ENCODE measurements at regions not wholly inside any gene's neighbourhood (a gene's known extent, or its start where the extent isn't known, plus 50 kb on each side); places are given as distances from the start of the nearest gene placed in this dataset.

DNA sequence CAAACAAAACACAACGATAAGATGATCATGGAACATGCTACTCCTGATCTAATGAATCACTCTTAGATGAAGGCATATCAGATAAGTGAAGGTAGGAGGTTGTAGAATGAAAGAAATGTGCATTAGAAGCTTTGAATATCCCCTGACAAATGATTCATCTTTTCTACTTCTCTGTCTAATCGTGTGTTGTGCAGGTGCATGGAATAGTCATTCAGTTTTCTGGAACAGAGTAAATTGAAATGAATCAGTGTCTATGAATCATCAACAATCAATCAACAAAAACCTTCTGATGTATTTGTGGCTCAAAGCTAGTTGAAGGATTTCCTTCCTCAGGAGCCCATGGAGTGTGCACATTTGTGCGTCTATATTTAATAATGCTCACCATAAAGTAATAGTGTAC, 1290.4 kb upstream of the PCDH20 start:
- Histone ChIP-seq H3K4me3 (no peak overlapping the region), H3K36me3 (ENCODE audit: insufficient read depth) (no peaks in the 10 kb centered on the region), H3K4me1 (ENCODE audit: insufficient read depth) (no peaks in the 10 kb centered on the region), H2AFZ (no peak overlapping the region), H3K79me2 (replicated peaks; ENCODE audit: insufficient read depth) (no peaks in the 10 kb centered on the region), H4K20me1 (replicated peaks; ENCODE audit: insufficient read depth) (no peaks in the 10 kb centered on the region), H3K4me2 (no peak overlapping the region), H3K9me2 (ENCODE audit: insufficient read depth) (no peaks in the 10 kb centered on the region), H3K27ac (ENCODE audit: low read depth) (no peak overlapping the region), H3F3A (replicated peaks; ENCODE audit: low read depth) (no peaks in the 10 kb centered on the region), H3K27me3 (ENCODE audit: insufficient read depth) (no peaks in the 10 kb centered on the region)
- H3K4me3 Mint-ChIP-seq: no peak overlapping the region
- H3K9me3 Mint-ChIP-seq: no peaks in the 10 kb centered on the region
- no peaks in the 10 kb centered on the region for H3K27me3 Mint-ChIP-seq (ENCODE audit: insufficient read depth, low read depth, poor library complexity)
- no peaks in the 10 kb centered on the region for H3K4me1 Mint-ChIP-seq
- H3K27ac Mint-ChIP-seq: no peak overlapping the region
- TF ChIP-seq, protein P1, sequence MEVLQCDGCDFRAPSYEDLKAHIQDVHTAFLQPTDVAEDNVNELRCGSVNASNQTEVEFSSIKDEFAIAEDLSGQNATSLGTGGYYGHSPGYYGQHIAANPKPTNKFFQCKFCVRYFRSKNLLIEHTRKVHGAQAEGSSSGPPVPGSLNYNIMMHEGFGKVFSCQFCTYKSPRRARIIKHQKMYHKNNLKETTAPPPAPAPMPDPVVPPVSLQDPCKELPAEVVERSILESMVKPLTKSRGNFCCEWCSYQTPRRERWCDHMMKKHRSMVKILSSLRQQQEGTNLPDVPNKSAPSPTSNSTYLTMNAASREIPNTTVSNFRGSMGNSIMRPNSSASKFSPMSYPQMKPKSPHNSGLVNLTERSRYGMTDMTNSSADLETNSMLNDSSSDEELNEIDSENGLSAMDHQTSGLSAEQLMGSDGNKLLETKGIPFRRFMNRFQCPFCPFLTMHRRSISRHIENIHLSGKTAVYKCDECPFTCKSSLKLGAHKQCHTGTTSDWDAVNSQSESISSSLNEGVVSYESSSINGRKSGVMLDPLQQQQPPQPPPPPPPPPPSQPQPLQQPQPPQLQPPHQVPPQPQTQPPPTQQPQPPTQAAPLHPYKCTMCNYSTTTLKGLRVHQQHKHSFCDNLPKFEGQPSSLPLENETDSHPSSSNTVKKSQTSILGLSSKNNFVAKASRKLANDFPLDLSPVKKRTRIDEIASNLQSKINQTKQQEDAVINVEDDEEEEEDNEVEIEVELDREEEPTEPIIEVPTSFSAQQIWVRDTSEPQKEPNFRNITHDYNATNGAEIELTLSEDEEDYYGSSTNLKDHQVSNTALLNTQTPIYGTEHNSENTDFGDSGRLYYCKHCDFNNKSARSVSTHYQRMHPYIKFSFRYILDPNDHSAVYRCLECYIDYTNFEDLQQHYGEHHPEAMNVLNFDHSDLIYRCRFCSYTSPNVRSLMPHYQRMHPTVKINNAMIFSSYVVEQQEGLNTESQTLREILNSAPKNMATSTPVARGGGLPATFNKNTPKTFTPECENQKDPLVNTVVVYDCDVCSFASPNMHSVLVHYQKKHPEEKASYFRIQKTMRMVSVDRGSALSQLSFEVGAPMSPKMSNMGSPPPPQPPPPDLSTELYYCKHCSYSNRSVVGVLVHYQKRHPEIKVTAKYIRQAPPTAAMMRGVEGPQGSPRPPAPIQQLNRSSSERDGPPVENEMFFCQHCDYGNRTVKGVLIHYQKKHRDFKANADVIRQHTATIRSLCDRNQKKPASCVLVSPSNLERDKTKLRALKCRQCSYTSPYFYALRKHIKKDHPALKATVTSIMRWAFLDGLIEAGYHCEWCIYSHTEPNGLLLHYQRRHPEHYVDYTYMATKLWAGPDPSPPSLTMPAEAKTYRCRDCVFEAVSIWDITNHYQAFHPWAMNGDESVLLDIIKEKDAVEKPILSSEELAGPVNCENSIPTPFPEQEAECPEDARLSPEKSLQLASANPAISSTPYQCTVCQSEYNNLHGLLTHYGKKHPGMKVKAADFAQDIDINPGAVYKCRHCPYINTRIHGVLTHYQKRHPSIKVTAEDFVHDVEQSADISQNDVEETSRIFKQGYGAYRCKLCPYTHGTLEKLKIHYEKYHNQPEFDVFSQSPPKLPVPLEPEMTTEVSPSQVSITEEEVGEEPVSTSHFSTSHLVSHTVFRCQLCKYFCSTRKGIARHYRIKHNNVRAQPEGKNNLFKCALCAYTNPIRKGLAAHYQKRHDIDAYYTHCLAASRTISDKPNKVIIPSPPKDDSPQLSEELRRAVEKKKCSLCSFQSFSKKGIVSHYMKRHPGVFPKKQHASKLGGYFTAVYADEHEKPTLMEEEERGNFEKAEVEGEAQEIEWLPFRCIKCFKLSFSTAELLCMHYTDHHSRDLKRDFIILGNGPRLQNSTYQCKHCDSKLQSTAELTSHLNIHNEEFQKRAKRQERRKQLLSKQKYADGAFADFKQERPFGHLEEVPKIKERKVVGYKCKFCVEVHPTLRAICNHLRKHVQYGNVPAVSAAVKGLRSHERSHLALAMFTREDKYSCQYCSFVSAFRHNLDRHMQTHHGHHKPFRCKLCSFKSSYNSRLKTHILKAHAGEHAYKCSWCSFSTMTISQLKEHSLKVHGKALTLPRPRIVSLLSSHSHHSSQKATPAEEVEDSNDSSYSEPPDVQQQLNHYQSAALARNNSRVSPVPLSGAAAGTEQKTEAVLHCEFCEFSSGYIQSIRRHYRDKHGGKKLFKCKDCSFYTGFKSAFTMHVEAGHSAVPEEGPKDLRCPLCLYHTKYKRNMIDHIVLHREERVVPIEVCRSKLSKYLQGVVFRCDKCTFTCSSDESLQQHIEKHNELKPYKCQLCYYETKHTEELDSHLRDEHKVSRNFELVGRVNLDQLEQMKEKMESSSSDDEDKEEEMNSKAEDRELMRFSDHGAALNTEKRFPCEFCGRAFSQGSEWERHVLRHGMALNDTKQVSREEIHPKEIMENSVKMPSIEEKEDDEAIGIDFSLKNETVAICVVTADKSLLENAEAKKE (CRISPR knock-in tag; IDR thresholded peaks at IDR 0.05): no peak
- TF ChIP-seq POLR2AphosphoS5 (IDR thresholded peaks at IDR 0.05; ENCODE audit: low read depth): no peak
- TF ChIP-seq, protein P2, sequence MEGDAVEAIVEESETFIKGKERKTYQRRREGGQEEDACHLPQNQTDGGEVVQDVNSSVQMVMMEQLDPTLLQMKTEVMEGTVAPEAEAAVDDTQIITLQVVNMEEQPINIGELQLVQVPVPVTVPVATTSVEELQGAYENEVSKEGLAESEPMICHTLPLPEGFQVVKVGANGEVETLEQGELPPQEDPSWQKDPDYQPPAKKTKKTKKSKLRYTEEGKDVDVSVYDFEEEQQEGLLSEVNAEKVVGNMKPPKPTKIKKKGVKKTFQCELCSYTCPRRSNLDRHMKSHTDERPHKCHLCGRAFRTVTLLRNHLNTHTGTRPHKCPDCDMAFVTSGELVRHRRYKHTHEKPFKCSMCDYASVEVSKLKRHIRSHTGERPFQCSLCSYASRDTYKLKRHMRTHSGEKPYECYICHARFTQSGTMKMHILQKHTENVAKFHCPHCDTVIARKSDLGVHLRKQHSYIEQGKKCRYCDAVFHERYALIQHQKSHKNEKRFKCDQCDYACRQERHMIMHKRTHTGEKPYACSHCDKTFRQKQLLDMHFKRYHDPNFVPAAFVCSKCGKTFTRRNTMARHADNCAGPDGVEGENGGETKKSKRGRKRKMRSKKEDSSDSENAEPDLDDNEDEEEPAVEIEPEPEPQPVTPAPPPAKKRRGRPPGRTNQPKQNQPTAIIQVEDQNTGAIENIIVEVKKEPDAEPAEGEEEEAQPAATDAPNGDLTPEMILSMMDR (conservative IDR thresholded peaks at IDR 0.05; ENCODE audit: low read depth in 2 of 2): no peak
- no peak for TF ChIP-seq NANOG (IDR thresholded peaks at IDR 0.05; ENCODE audit: borderline replicate concordance)
- TF ChIP-seq ZNF331 (CRISPR knock-in tag; IDR thresholded peaks at IDR 0.05; ENCODE audit: low read depth): no peak
- TF ChIP-seq STAT1 (IDR thresholded peaks at IDR 0.05; ENCODE audit: unreplicated experiment): no peak
- TF ChIP-seq, protein P3, sequence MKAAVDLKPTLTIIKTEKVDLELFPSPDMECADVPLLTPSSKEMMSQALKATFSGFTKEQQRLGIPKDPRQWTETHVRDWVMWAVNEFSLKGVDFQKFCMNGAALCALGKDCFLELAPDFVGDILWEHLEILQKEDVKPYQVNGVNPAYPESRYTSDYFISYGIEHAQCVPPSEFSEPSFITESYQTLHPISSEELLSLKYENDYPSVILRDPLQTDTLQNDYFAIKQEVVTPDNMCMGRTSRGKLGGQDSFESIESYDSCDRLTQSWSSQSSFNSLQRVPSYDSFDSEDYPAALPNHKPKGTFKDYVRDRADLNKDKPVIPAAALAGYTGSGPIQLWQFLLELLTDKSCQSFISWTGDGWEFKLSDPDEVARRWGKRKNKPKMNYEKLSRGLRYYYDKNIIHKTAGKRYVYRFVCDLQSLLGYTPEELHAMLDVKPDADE (IDR thresholded peaks at IDR 0.05): no peak
- no peak for TF ChIP-seq EZH2phosphoT487 (IDR thresholded peaks at IDR 0.05; ENCODE audit: unreplicated experiment)
- no peak for TF ChIP-seq CREB1 (CRISPR knock-in tag; IDR thresholded peaks at IDR 0.05; ENCODE audit: low read depth)
- no peak for TF ChIP-seq JUNB (IDR thresholded peaks at IDR 0.05; ENCODE audit: unreplicated experiment)
- TF ChIP-seq ZNF114 (CRISPR knock-in tag; IDR thresholded peaks at IDR 0.05): no peak
- TF ChIP-seq, protein P4, sequence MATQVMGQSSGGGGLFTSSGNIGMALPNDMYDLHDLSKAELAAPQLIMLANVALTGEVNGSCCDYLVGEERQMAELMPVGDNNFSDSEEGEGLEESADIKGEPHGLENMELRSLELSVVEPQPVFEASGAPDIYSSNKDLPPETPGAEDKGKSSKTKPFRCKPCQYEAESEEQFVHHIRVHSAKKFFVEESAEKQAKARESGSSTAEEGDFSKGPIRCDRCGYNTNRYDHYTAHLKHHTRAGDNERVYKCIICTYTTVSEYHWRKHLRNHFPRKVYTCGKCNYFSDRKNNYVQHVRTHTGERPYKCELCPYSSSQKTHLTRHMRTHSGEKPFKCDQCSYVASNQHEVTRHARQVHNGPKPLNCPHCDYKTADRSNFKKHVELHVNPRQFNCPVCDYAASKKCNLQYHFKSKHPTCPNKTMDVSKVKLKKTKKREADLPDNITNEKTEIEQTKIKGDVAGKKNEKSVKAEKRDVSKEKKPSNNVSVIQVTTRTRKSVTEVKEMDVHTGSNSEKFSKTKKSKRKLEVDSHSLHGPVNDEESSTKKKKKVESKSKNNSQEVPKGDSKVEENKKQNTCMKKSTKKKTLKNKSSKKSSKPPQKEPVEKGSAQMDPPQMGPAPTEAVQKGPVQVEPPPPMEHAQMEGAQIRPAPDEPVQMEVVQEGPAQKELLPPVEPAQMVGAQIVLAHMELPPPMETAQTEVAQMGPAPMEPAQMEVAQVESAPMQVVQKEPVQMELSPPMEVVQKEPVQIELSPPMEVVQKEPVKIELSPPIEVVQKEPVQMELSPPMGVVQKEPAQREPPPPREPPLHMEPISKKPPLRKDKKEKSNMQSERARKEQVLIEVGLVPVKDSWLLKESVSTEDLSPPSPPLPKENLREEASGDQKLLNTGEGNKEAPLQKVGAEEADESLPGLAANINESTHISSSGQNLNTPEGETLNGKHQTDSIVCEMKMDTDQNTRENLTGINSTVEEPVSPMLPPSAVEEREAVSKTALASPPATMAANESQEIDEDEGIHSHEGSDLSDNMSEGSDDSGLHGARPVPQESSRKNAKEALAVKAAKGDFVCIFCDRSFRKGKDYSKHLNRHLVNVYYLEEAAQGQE (IDR thresholded peaks at IDR 0.05; ENCODE audit: unreplicated experiment): no peak
- TF ChIP-seq EZH2 (IDR thresholded peaks at IDR 0.05; ENCODE audit: low read depth, unreplicated experiment): no peak
- ATAC-seq (no peak), DNase-seq (ENCODE audit: low spot score) (no peak)
- H3K36me3 Mint-ChIP-seq (ENCODE audit: low read depth): no peaks in the 10 kb centered on the region

Measured in GM23338 (cell line).